ENCODE measurements at regions not wholly inside any gene's neighbourhood (a gene's known extent, or its start where the extent isn't known, plus 50 kb on each side); places are given as distances from the start of the nearest gene placed in this dataset.

- DNase-seq (ENCODE audit: low read depth, low spot score): no peak
- 0 out of 2 replicates have a peak, but pooled peaks cover 3% of the 10 kb centered on the region for H3K9me3 ChIP-seq (ENCODE audit: control insufficient read depth, insufficient read depth, low read length)
- no peak overlapping the region for H3K27ac ChIP-seq (ENCODE audit: low read depth, low read length)
- CTCF ChIA-PET: no interaction called here
- no peak for TF ChIP-seq CTCF (IDR thresholded peaks at IDR 0.05; ENCODE audit: low read depth, low read length)
- no peaks in the 10 kb centered on the region for H3K27me3 ChIP-seq (ENCODE audit: control insufficient read depth, insufficient read depth, low read length)
- POLR2A ChIA-PET: no interaction called here
- no peak overlapping the region for H3K4me3 ChIP-seq (ENCODE audit: low read depth, low read length)
These were observed 294.0 kb upstream of the CDH20 start for GRCh38 chr18:61039251-61039650.

- no peaks in the 10 kb centered on the region for H3K27me3 ChIP-seq (ENCODE audit: control insufficient read depth, insufficient read depth, low read length)
- peaks cover 12% of the 10 kb centered on the region; the same call in 1 of the 2 replicates for H3K9me3 ChIP-seq (ENCODE audit: control insufficient read depth, insufficient read depth, low read length)
- ChIA-PET POLR2A (no interaction called here), CTCF (no interaction called here)
- H3K27ac ChIP-seq (ENCODE audit: low read depth, low read length): no peak overlapping the region
- H3K4me3 ChIP-seq (ENCODE audit: low read depth, low read length): no peak overlapping the region
- DNase-seq (ENCODE audit: low read depth, low spot score): no peak
- no peak for TF ChIP-seq CTCF (IDR thresholded peaks at IDR 0.05; ENCODE audit: low read depth, low read length)
These were observed 285.4 kb upstream of the CDH20 start for GRCh38 chr18:61047794-61048193.

GRCh38 chr18:61057443-61057842 is 275.8 kb upstream of the CDH20 start:
- H3K4me3 ChIP-seq (ENCODE audit: low read depth, low read length): no peak overlapping the region
- H3K9me3 ChIP-seq (ENCODE audit: control insufficient read depth, insufficient read depth, low read length): no peaks in the 10 kb centered on the region
- POLR2A ChIA-PET: no interaction called here
- CTCF ChIA-PET: no interaction called here
- no peak for DNase-seq (ENCODE audit: low read depth, low spot score)
- no peak for TF ChIP-seq CTCF (IDR thresholded peaks at IDR 0.05; ENCODE audit: low read depth, low read length)
- H3K27me3 ChIP-seq (ENCODE audit: control insufficient read depth, insufficient read depth, low read length): no peaks in the 10 kb centered on the region
- no peak overlapping the region for H3K27ac ChIP-seq (ENCODE audit: low read depth, low read length)

GRCh38 chr18:61062258-61062657 is 271.0 kb upstream of the CDH20 start:
- no peaks in the 10 kb centered on the region for H3K27me3 ChIP-seq (ENCODE audit: control insufficient read depth, insufficient read depth, low read length)
- H3K4me3 ChIP-seq (ENCODE audit: low read depth, low read length): no peak overlapping the region
- no peaks in the 10 kb centered on the region for H3K9me3 ChIP-seq (ENCODE audit: control insufficient read depth, insufficient read depth, low read length)
- CTCF ChIA-PET: no interaction called here
- no peak for DNase-seq (ENCODE audit: low read depth, low spot score)
- H3K27ac ChIP-seq (ENCODE audit: low read depth, low read length): no peak overlapping the region
- POLR2A ChIA-PET: no interaction called here
- TF ChIP-seq CTCF (IDR thresholded peaks at IDR 0.05; ENCODE audit: low read depth, low read length): no peak

- POLR2A ChIA-PET: no interaction called here
- H3K27me3 ChIP-seq (ENCODE audit: control insufficient read depth, insufficient read depth, low read length): no peaks in the 10 kb centered on the region
- CTCF ChIA-PET: no interaction called here
- no peak overlapping the region for H3K27ac ChIP-seq (ENCODE audit: low read depth, low read length)
- no peak for DNase-seq (ENCODE audit: low read depth, low spot score)
- no peak for TF ChIP-seq CTCF (IDR thresholded peaks at IDR 0.05; ENCODE audit: low read depth, low read length)
- no peaks in the 10 kb centered on the region for H3K9me3 ChIP-seq (ENCODE audit: control insufficient read depth, insufficient read depth, low read length)
- H3K4me3 ChIP-seq (ENCODE audit: low read depth, low read length): no peak overlapping the region
These were observed 268.3 kb upstream of the CDH20 start for GRCh38 chr18:61064911-61065310.

All from AG04450 (cell line).